Left ventricle myocardium inferior (tissue), 1 donor: ENCODE measurements at regions not wholly inside any gene's neighbourhood (a gene's known extent, or its start where the extent isn't known, plus 50 kb on each side); places are given as distances from the start of the nearest gene placed in this dataset.

Experiments used
- DNase-seq: peaks from one replicate; pipeline ENCODE4 v3.0.0-alpha.2; 2020
- H3K27ac ChIP-seq: fragments of 200-600 bp; replicated peaks from 2 replicates; pipeline ENCODE4 v1.8.0; 2021
- H3K27me3 ChIP-seq: fragments of 200-600 bp; 2 replicates; pipeline ENCODE4 v1.8.0; 2021; ENCODE audit warnings: low read depth
- H3K36me3 ChIP-seq: fragments of 200-600 bp; 2 replicates; pipeline ENCODE4 v1.8.0; 2021
- H3K4me1 ChIP-seq: fragments of 200-600 bp; 2 replicates; pipeline ENCODE4 v1.8.0; 2021
- H3K4me3 ChIP-seq: fragments of 200-600 bp; 2 replicates; pipeline ENCODE4 v1.8.0; 2021; ENCODE audit warnings: mild to moderate bottlenecking, moderate library complexity
- H3K9me3 ChIP-seq: fragments of 200-600 bp; replicated peaks from 2 replicates; pipeline ENCODE4 v1.8.0; 2021
- CTCF ChIP-seq: fragments of 200-600 bp; IDR thresholded peaks from 2 replicates; pipeline ENCODE4 v1.8.0; 2021; ENCODE audit warnings: antibody characterized with exemption, mild to moderate bottlenecking, borderline replicate concordance
- intact Hi-C: fragments of 100-400 bp; cut with micrococcal nuclease; formaldehyde crosslinking; loops from one replicate; pipeline ENCODE4 v1.11.0; 2022
- donor health status: DM: no; HTN: yes; CAD: no; lungs with severe emphysema.

- Histone ChIP-seq H3K4me1 (no peaks in the 10 kb centered on the region), H3K27me3 (peaks cover 41% of the 10 kb centered on the region), H3K4me3 (no peak overlapping the region), H3K36me3 (no peaks in the 10 kb centered on the region), H3K9me3 (no peaks in the 10 kb centered on the region), H3K27ac (no peak overlapping the region)
- TF ChIP-seq CTCF, result no peak
- DNase-seq, result no peak
- intact Hi-C loops, result no loop called here
These were observed 534.2 kb downstream of the TBC1D22A start for GRCh38 chr22:47296405-47297260.

- intact Hi-C loops, result no loop called here
- no peaks in the 10 kb centered on the region for H3K4me1 ChIP-seq
- DNase-seq, result no peak
These were observed 533.5 kb downstream of the TBC1D22A start for GRCh38 chr22:47295982-47296381.

GRCh38 chr22:47295226-47295901, 532.9 kb downstream of the TBC1D22A start:
- DNase-seq, result no peak
- no peak for TF ChIP-seq CTCF
- H3K4me3 ChIP-seq, result no peak overlapping the region
- no peaks in the 10 kb centered on the region for H3K36me3 ChIP-seq
- H3K27ac ChIP-seq, result no peak overlapping the region
- peaks cover 47% of the 10 kb centered on the region for H3K27me3 ChIP-seq
- no peaks in the 10 kb centered on the region for H3K9me3 ChIP-seq
- intact Hi-C loops, result no loop called here
- H3K4me1 ChIP-seq, result no peaks in the 10 kb centered on the region

More at GRCh38 chr22:47295982-47296381, 533.5 kb downstream of the TBC1D22A start:
- no peak overlapping the region for H3K27ac ChIP-seq
- TF ChIP-seq CTCF, result no peak
- H3K36me3 ChIP-seq, result no peaks in the 10 kb centered on the region
- H3K27me3 ChIP-seq, result peaks cover 42% of the 10 kb centered on the region
- no peaks in the 10 kb centered on the region for H3K9me3 ChIP-seq
- no peak overlapping the region for H3K4me3 ChIP-seq

- Histone ChIP-seq H3K9me3 (no peaks in the 10 kb centered on the region), H3K4me1 (no peaks in the 10 kb centered on the region), H3K36me3 (no peaks in the 10 kb centered on the region), H3K27ac (no peak overlapping the region), H3K4me3 (no peak overlapping the region), H3K27me3 (peaks cover 54% of the 10 kb centered on the region)
- intact Hi-C loops, result no loop called here
- TF ChIP-seq CTCF, result no peak
- no peak for DNase-seq
These were observed 532.1 kb downstream of the TBC1D22A start for GRCh38 chr22:47294576-47294975.

- intact Hi-C loops, result no loop called here
- peaks cover 58% of the 10 kb centered on the region for H3K27me3 ChIP-seq
- H3K27ac ChIP-seq, result no peak overlapping the region
- H3K4me1 ChIP-seq, result no peaks in the 10 kb centered on the region
- H3K4me3 ChIP-seq, result no peak overlapping the region
- no peaks in the 10 kb centered on the region for H3K36me3 ChIP-seq
- no peak for DNase-seq
- H3K9me3 ChIP-seq, result no peaks in the 10 kb centered on the region
- TF ChIP-seq CTCF, result no peak
These were observed 531.7 kb downstream of the TBC1D22A start for GRCh38 chr22:47294222-47294532.
